Caco-2 (cell line): ENCODE measurements at regions not wholly inside any gene's neighbourhood (a gene's known extent, or its start where the extent isn't known, plus 50 kb on each side); places are given as distances from the start of the nearest gene placed in this dataset.

ENCODE experiments used
- BruUV-seq: library from RNA; stranded (reverse); fragments of 400-500 nt; replicated peaks from 2 replicates; lab custom pipeline; 2021; lab: Mats Ljungman, UMichigan
- CTCF ChIA-PET: fragments of 300-600 bp; sonication (Branson Sonifier 250); formaldehyde crosslinking; loops from one replicate; lab custom pipeline; 2022; ENCODE audit warnings: antibody characterized with exemption; lab: Charles Lee
- POLR2A ChIA-PET: fragments of 300-600 bp; sonication (Branson Sonifier 250); formaldehyde crosslinking; loops from one replicate; lab custom pipeline; 2022; ENCODE audit warnings: antibody characterized with exemption; lab: Charles Lee
- DNase-seq, 2 experiments: peaks; one replicate each; pipeline versions ENCODE4 v3.0.0 to v3.0.0-alpha.2; 2020 to 2022
- H3K27me3 ChIP-seq: replicated peaks from 2 replicates; pipeline ENCODE4 v1.6.0; 2011; ENCODE audit warnings: low read length; ENCODE audit not compliant: control insufficient read depth, insufficient read depth
- H3K36me3 ChIP-seq: 2 replicates; pipeline ENCODE4 v1.5.1; 2011; ENCODE audit warnings: low read length; ENCODE audit not compliant: control insufficient read depth, insufficient read depth
- H3K4me1 ChIP-seq: fragments of 250-450 bp; sonication (Bioruptor Pico); 2 replicates; pipeline ENCODE4 v1.5.1; 2020; ENCODE audit warnings: mild to moderate bottlenecking
- H3K4me3 ChIP-seq: 2 replicates; pipeline ENCODE4 v1.5.1; 2011; ENCODE audit warnings: low read depth, mild to moderate bottlenecking, control low read depth, low read length
- H3K9me3 ChIP-seq: fragments of 250-450 bp; sonication (Bioruptor Pico); 2 replicates; pipeline ENCODE4 v1.5.1; 2020; ENCODE audit warnings: mild to moderate bottlenecking, moderate library complexity
- H3K27ac Mint-ChIP-seq: one replicate; pipeline ENCODE4 v1.8.0; 2022; ENCODE audit warnings: mixed read lengths; ENCODE audit not compliant: unreplicated experiment
- H3K27me3 Mint-ChIP-seq: one replicate; pipeline ENCODE4 v1.8.0; 2022; ENCODE audit warnings: mixed read lengths; ENCODE audit not compliant: insufficient read depth, unreplicated experiment
- H3K36me3 Mint-ChIP-seq: one replicate; pipeline ENCODE4 v1.8.0; 2022; ENCODE audit warnings: mild to moderate bottlenecking, mixed read lengths; ENCODE audit not compliant: insufficient read depth, unreplicated experiment
- H3K4me1 Mint-ChIP-seq: one replicate; pipeline ENCODE4 v1.8.0; 2022; ENCODE audit warnings: low read depth, mixed read lengths; ENCODE audit not compliant: unreplicated experiment
- H3K4me3 Mint-ChIP-seq: one replicate; pipeline ENCODE4 v1.8.0; 2022; ENCODE audit warnings: mild to moderate bottlenecking, moderate library complexity, mixed read lengths; ENCODE audit not compliant: unreplicated experiment
- H3K9me3 Mint-ChIP-seq: one replicate; pipeline ENCODE4 v1.8.0; 2022; ENCODE audit warnings: mixed read lengths; ENCODE audit not compliant: unreplicated experiment
- CTCF ChIP-seq, 2 experiments: fragments of 200-600 bp in 1 of 2; IDR thresholded peaks; 1 replicate in 1 of 2; 2 replicates in 1 of 2; pipeline versions ENCODE4 v1.5.1 to v1.8.0; 2011 to 2022; ENCODE audit warnings: antibody characterized with exemption in 1 of 2, control low read depth in 1 of 2, inconsistent platforms in 1 of 2, low read depth in 1 of 2, low read length in 1 of 2, mild to moderate bottlenecking in 1 of 2, moderate library complexity in 1 of 2; ENCODE audit not compliant: insufficient read depth in 1 of 2, severe bottlenecking in 1 of 2, unreplicated experiment in 1 of 2
- intact Hi-C: fragments of 100-400 bp; cut with micrococcal nuclease; formaldehyde crosslinking; loops from one replicate; pipeline ENCODE4 v1.10.0; 2022; ENCODE audit not compliant: unreplicated experiment

- no TSS peak for BruUV-seq
- no peaks in the 10 kb centered on the region for H3K36me3 Mint-ChIP-seq
- no peaks in the 10 kb centered on the region for H3K27me3 Mint-ChIP-seq
- Histone ChIP-seq H3K9me3 (no peaks in the 10 kb centered on the region), H3K27me3 (no peaks in the 10 kb centered on the region), H3K4me1 (no peaks in the 10 kb centered on the region), H3K36me3 (no peaks in the 10 kb centered on the region), H3K4me3 (no peak overlapping the region)
- ChIA-PET POLR2A (no interaction called here), CTCF (no interaction called here)
- DNase-seq: no peak
- H3K4me1 Mint-ChIP-seq: no peaks in the 10 kb centered on the region
- no peak overlapping the region for H3K27ac Mint-ChIP-seq
- no peak overlapping the region for H3K4me3 Mint-ChIP-seq
- no peak for TF ChIP-seq CTCF (IDR thresholded peaks at IDR 0.05; ENCODE audit: insufficient read depth in 1 of 2, low read depth in 1 of 2, low read length in 1 of 2, severe bottlenecking in 1 of 2, unreplicated experiment in 1 of 2)
- H3K9me3 Mint-ChIP-seq: peaks cover 9% of the 10 kb centered on the region
- intact Hi-C loops: no loop called here
Observed at GRCh38 chr15:95458721-95459120, 871.8 kb upstream of the NR2F2 start.

- POLR2A ChIA-PET: no interaction called here
- H3K9me3 ChIP-seq: no peaks in the 10 kb centered on the region
Observed at GRCh38 chr15:95459273-95459672, 871.2 kb upstream of the NR2F2 start.

DNA sequence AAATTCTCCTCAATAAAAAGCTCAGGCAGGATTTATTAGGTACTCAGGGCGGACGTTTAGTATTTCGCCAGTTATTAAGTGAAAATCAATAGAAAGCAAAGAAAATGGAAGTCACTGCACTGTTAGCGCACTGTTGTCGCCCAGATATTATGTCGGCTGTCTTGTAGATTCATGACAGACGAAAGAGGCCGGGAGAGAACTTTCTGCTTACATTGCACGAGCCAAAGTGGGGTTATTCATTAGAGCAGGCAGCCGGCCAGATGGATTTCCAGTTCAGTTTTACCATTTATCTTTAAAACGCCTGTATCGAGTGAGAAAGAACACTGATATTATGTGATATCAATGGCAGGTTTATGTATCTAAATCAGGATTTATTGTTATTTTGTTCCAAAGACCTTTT lies 866.0 kb upstream of the NR2F2 start:
- Histone ChIP-seq H3K4me1 (no peaks in the 10 kb centered on the region), H3K9me3 (no peaks in the 10 kb centered on the region), H3K4me3 (no peak overlapping the region), H3K36me3 (no peaks in the 10 kb centered on the region), H3K27me3 (no peaks in the 10 kb centered on the region)
- no peaks in the 10 kb centered on the region for H3K9me3 Mint-ChIP-seq
- intact Hi-C loops: no loop called here
- DNase-seq: no peak
- no peaks in the 10 kb centered on the region for H3K27me3 Mint-ChIP-seq
- no peak overlapping the region for H3K27ac Mint-ChIP-seq
- no peak overlapping the region for H3K4me3 Mint-ChIP-seq
- no peak for TF ChIP-seq CTCF (IDR thresholded peaks at IDR 0.05; ENCODE audit: insufficient read depth in 1 of 2, low read depth in 1 of 2, low read length in 1 of 2, severe bottlenecking in 1 of 2, unreplicated experiment in 1 of 2)
- no TSS peak for BruUV-seq
- ChIA-PET CTCF (no interaction called here), POLR2A (no interaction called here)
- no peaks in the 10 kb centered on the region for H3K4me1 Mint-ChIP-seq
- H3K36me3 Mint-ChIP-seq: no peaks in the 10 kb centered on the region

More at GRCh38 chr15:95459273-95459672, 871.2 kb upstream of the NR2F2 start:
- Histone ChIP-seq H3K4me1 (no peaks in the 10 kb centered on the region), H3K4me3 (no peak overlapping the region), H3K36me3 (no peaks in the 10 kb centered on the region), H3K27me3 (no peaks in the 10 kb centered on the region)
- Mint-ChIP-seq H3K27me3 (no peaks in the 10 kb centered on the region), H3K4me3 (no peak overlapping the region), H3K36me3 (no peaks in the 10 kb centered on the region), H3K9me3 (peaks cover 9% of the 10 kb centered on the region), H3K4me1 (no peaks in the 10 kb centered on the region), H3K27ac (no peak overlapping the region)
- no peak for DNase-seq
- intact Hi-C loops: no loop called here
- BruUV-seq: no TSS peak
- CTCF ChIA-PET: no interaction called here
- TF ChIP-seq CTCF (IDR thresholded peaks at IDR 0.05; ENCODE audit: insufficient read depth in 1 of 2, low read depth in 1 of 2, low read length in 1 of 2, severe bottlenecking in 1 of 2, unreplicated experiment in 1 of 2): no peak
